Cardiac muscle cell (in vitro differentiated cells and primary cell): ENCODE measurements at regions not wholly inside any gene's neighbourhood (a gene's known extent, or its start where the extent isn't known, plus 50 kb on each side); places are given as distances from the start of the nearest gene placed in this dataset.

ENCODE experiments used
- DNase-seq, 2 donors: peaks; one replicate each; pipeline versions ENCODE4 v3.0.0 to v3.0.0-alpha.2; 2010 to 2017; ENCODE audit warnings: low read depth in 1 of 2, low spot score in 1 of 2
- H3K27ac ChIP-seq: fragments of 200-600 bp; sonication (generic); 2 replicates; pipeline ENCODE4 v1.5.1; 2016
- H3K27me3 ChIP-seq: fragments of 200-600 bp; sonication (generic); 2 replicates; pipeline ENCODE4 v1.6.0; 2016; ENCODE audit warnings: control low read depth
- H3K36me3 ChIP-seq: fragments of 200-600 bp; sonication (generic); 2 replicates; pipeline ENCODE4 v1.5.1; 2016; ENCODE audit warnings: control low read depth
- H3K4me1 ChIP-seq: fragments of 200-600 bp; sonication (generic); 2 replicates; pipeline ENCODE4 v1.8.1; 2017; ENCODE audit warnings: low read depth, mild to moderate bottlenecking, mixed run types
- H3K4me3 ChIP-seq: fragments of 200-600 bp; sonication (generic); 2 replicates; pipeline ENCODE4 v1.5.1; 2016; ENCODE audit warnings: mild to moderate bottlenecking
- H3K9me3 ChIP-seq: fragments of 200-600 bp; sonication (generic); 2 replicates; pipeline ENCODE4 v1.5.1; 2017; ENCODE audit warnings: low read depth, mild to moderate bottlenecking, control low read depth
- TF ChIP-seq, protein P1 (sequence below): IDR thresholded peaks from 2 replicates; pipeline ENCODE4 v1.5.1; 2012; ENCODE audit warnings: low read depth, mild to moderate bottlenecking, low read length

DNA sequence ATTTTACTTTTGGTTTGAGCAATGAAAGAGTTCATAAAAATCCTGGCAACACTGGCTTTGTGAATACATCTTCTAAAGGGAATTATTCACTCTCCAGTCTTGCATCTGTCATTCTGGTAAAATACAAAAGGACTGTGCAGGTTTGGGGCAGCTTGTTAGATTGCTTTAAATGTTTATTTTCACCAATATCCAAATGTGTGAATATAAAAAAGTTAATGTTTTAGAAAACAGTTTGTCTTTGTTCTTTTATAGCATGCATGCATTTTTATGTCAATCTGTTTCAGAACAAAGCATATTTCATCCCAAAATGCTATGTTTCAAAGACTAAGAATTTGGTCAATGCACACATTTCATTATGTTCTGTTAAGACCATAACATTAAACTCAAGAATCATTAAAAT, 1145.4 kb downstream of the OLFM4 start:
- H3K36me3 ChIP-seq: no peaks in the 10 kb centered on the region
- H3K9me3 ChIP-seq: no peaks in the 10 kb centered on the region
- H3K4me1 ChIP-seq: no peaks in the 10 kb centered on the region
- no peak for DNase-seq
- no peak overlapping the region for H3K27ac ChIP-seq
- TF ChIP-seq, protein P1, sequence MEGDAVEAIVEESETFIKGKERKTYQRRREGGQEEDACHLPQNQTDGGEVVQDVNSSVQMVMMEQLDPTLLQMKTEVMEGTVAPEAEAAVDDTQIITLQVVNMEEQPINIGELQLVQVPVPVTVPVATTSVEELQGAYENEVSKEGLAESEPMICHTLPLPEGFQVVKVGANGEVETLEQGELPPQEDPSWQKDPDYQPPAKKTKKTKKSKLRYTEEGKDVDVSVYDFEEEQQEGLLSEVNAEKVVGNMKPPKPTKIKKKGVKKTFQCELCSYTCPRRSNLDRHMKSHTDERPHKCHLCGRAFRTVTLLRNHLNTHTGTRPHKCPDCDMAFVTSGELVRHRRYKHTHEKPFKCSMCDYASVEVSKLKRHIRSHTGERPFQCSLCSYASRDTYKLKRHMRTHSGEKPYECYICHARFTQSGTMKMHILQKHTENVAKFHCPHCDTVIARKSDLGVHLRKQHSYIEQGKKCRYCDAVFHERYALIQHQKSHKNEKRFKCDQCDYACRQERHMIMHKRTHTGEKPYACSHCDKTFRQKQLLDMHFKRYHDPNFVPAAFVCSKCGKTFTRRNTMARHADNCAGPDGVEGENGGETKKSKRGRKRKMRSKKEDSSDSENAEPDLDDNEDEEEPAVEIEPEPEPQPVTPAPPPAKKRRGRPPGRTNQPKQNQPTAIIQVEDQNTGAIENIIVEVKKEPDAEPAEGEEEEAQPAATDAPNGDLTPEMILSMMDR: no peak
- no peaks in the 10 kb centered on the region for H3K27me3 ChIP-seq
- no peak overlapping the region for H3K4me3 ChIP-seq

DNA sequence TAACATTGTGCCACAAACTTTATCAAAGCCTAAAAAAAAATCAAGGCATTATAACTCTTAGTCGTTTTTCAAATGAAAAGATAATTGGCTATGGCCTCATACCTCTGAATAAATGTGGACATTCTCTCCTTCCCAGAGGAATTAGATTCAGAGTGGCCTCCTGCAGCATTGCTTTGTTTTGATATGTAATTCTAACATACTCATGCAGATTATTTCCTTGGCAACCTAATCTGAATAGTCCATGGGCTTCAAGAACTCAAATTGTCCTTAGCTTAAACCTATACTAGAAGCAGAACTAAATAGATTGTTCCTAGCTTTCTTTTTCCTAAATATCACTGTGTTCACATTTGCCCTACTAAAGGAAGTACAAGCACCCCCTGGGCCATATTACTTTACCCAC, 1146.9 kb downstream of the OLFM4 start:
- Histone ChIP-seq H3K27me3 (no peaks in the 10 kb centered on the region), H3K36me3 (no peaks in the 10 kb centered on the region), H3K27ac (no peak overlapping the region), H3K9me3 (no peaks in the 10 kb centered on the region), H3K4me1 (no peaks in the 10 kb centered on the region), H3K4me3 (no peak overlapping the region)
- TF ChIP-seq, protein P1: no peak
- no peak for DNase-seq

- Histone ChIP-seq H3K9me3 (no peaks in the 10 kb centered on the region), H3K27me3 (no peaks in the 10 kb centered on the region), H3K4me1 (no peaks in the 10 kb centered on the region), H3K36me3 (no peaks in the 10 kb centered on the region), H3K4me3 (no peak overlapping the region), H3K27ac (no peak overlapping the region)
- TF ChIP-seq, protein P1: no peak
- no peak for DNase-seq
These were observed 1148.9 kb downstream of the OLFM4 start for GRCh38 chr13:54177466-54177865.

DNA sequence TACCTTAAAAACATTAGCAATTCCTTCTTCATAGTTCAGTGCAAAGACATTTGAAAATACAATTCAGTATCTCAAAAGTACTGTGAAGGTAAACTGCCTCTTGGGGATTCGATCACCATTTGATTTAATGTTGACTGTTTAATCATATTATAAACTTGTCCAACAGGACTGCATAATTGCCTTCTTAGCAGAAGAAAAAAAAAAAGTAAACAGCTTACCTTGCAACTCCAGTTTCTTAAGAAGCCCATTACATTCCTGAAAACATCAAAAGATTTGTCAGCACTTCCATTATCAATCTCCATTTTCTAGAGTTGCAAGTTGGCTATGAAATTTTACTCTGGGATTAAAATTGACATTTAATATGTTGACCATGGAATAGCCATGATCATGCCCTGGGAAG, 1154.6 kb downstream of the OLFM4 start:
- DNase-seq: no peak
- no peak overlapping the region for H3K4me3 ChIP-seq
- TF ChIP-seq, protein P1: no peak
- no peak overlapping the region for H3K27ac ChIP-seq
- H3K36me3 ChIP-seq: no peaks in the 10 kb centered on the region
- no peaks in the 10 kb centered on the region for H3K9me3 ChIP-seq
- no peaks in the 10 kb centered on the region for H3K27me3 ChIP-seq
- H3K4me1 ChIP-seq: no peaks in the 10 kb centered on the region

DNA sequence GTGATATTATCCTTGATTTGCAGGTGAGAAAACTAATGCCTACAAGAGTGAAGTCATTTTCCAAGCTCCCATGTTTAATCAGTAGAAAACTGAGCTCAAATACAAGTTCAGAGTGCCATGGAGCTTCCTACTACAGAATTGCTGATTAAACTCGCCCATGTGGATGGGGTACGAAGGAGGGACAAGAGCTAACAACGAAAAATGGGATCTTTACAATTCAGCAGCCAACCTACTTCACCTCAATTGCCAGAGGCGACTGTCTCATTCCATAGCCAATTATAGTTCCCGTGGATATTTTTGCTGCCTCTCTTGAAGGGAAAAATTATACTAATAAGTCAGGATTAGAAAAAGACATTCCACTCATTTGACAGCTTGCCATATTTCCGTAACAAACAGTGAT, 1155.1 kb downstream of the OLFM4 start:
- Histone ChIP-seq H3K4me1 (no peaks in the 10 kb centered on the region), H3K4me3 (no peak overlapping the region), H3K9me3 (no peaks in the 10 kb centered on the region), H3K36me3 (no peaks in the 10 kb centered on the region), H3K27me3 (no peaks in the 10 kb centered on the region), H3K27ac (no peak overlapping the region)
- TF ChIP-seq, protein P1: no peak
- no peak for DNase-seq

- H3K27me3 ChIP-seq: no peaks in the 10 kb centered on the region
- H3K9me3 ChIP-seq: no peaks in the 10 kb centered on the region
- no peak for DNase-seq
- H3K27ac ChIP-seq: no peak overlapping the region
- TF ChIP-seq, protein P1: no peak
- H3K4me1 ChIP-seq: no peaks in the 10 kb centered on the region
- no peak overlapping the region for H3K4me3 ChIP-seq
- no peaks in the 10 kb centered on the region for H3K36me3 ChIP-seq
These were observed 1156.0 kb downstream of the OLFM4 start for GRCh38 chr13:54184576-54184975.
